ENCODE measurements at regions not wholly inside any gene's neighbourhood (a gene's known extent, or its start where the extent isn't known, plus 50 kb on each side); places are given as distances from the start of the nearest gene placed in this dataset.

- TF ChIP-seq CTCF (IDR thresholded peaks at IDR 0.05) = no peak
- no peak for TF ChIP-seq POLR2AphosphoS5 (IDR thresholded peaks at IDR 0.05; ENCODE audit: insufficient read depth in 1 of 2, low read depth in 1 of 2)
- no peak for TF ChIP-seq POLR2A (IDR thresholded peaks at IDR 0.05)
These were observed 348.3 kb downstream of the BCKDHB start for GRCh38 chr6:80454661-80455365.
